ENCODE measurements at regions not wholly inside any gene's neighbourhood (a gene's known extent, or its start where the extent isn't known, plus 50 kb on each side); places are given as distances from the start of the nearest gene placed in this dataset.

DNA sequence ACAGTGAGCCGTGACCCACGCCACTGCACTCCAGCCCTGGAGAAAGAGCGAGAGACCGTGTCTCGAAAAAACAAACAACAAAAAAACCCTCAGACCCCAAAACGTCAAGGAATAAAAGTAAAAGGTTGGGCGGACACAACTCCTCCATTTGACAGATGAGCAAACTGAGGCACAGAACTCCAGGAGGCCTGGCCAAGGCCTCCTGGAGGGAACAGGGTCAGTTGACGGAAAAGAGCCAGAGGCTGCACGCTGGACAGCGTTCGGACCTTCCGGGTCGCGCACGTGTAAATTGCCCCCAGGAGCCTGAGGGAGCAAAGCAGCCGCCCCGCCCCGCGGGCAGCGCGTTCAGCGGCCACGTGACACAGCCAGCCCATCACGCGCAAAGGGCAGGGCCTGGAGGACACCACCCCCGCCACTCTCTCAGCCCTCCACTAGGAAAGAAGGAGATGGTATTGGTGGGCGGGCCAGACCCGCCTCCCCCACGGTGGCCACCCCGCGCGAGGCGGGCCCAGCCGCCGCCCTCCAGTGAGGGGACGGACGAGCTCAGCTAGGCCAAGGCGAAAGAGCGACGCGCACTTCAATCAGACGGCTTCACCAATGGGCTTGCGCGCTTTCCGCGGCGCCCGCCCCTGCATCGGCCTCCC, 81.5 kb downstream of the PTPDC1 start (continued):
- TF ChIP-seq ZNF549 (tag by site-specific recombination; IDR thresholded peaks at IDR 0.05) (no peak), ZNF292 (tag by site-specific recombination; IDR thresholded peaks at IDR 0.05; ENCODE audit: borderline replicate concordance, low read depth) (no peak), ZNF202 (tag by site-specific recombination; IDR thresholded peaks at IDR 0.05; ENCODE audit: borderline replicate concordance) (no peak), ZNF214 (tag by site-specific recombination; IDR thresholded peaks at IDR 0.05; ENCODE audit: borderline replicate concordance) (no peak), ZNF560 (tag by site-specific recombination; IDR thresholded peaks at IDR 0.05; ENCODE audit: borderline replicate concordance) (no peak), ZNF132 (tag by site-specific recombination; IDR thresholded peaks at IDR 0.05; ENCODE audit: borderline replicate concordance) (no peak), ZBTB8A (tag by site-specific recombination; IDR thresholded peaks at IDR 0.05) (peak; percentile 73), ZFP37 (tag by site-specific recombination; IDR thresholded peaks at IDR 0.05) (no peak), ZNF558 (tag by site-specific recombination; IDR thresholded peaks at IDR 0.05) (no peak), ZNF140 (tag by site-specific recombination; IDR thresholded peaks at IDR 0.05) (no peak), ZNF335 (tag by site-specific recombination; conservative IDR thresholded peaks at IDR 0.05) (peak; percentile 40; the same call in 1 of the 2 replicates), ZNF48 (tag by site-specific recombination; IDR thresholded peaks at IDR 0.05) (no peak), ZBTB17 (tag by site-specific recombination; IDR thresholded peaks at IDR 0.05) (no peak), ZNF423 (tag by site-specific recombination; IDR thresholded peaks at IDR 0.05) (no peak), ZNF211 (tag by site-specific recombination; IDR thresholded peaks at IDR 0.05; ENCODE audit: low read depth) (no peak), ZNF473 (tag by site-specific recombination; IDR thresholded peaks at IDR 0.05) (no peak), EGR2 (tag by site-specific recombination; IDR thresholded peaks at IDR 0.05; ENCODE audit: low read depth) (peak; percentile 51; the same call in 1 of the 2 replicates), ZNF514 (tag by site-specific recombination; IDR thresholded peaks at IDR 0.05) (no peak), ZNF223 (tag by site-specific recombination; IDR thresholded peaks at IDR 0.05) (no peak), ZNF133 (tag by site-specific recombination; IDR thresholded peaks at IDR 0.05) (no peak), ZNF626 (tag by site-specific recombination; IDR thresholded peaks at IDR 0.05) (no peak), ZNF433 (tag by site-specific recombination; IDR thresholded peaks at IDR 0.05; ENCODE audit: low read depth) (no peak), OVOL3 (tag by site-specific recombination; IDR thresholded peaks at IDR 0.05) (no peak), ZNF324 (tag by site-specific recombination; IDR thresholded peaks at IDR 0.05) (no peak), GLIS1 (tag by site-specific recombination; IDR thresholded peaks at IDR 0.05) (peak; percentile 81), ZXDB (tag by site-specific recombination; IDR thresholded peaks at IDR 0.05) (peak; percentile 56; the same call in 1 of the 2 replicates), ZBTB7A (tag by site-specific recombination; IDR thresholded peaks at IDR 0.05; ENCODE audit: low read depth) (no peak), ZBTB20 (tag by site-specific recombination; IDR thresholded peaks at IDR 0.05) (no peak), ZNF658 (tag by site-specific recombination; IDR thresholded peaks at IDR 0.05) (no peak)
- TF ChIP-seq, protein P1, sequence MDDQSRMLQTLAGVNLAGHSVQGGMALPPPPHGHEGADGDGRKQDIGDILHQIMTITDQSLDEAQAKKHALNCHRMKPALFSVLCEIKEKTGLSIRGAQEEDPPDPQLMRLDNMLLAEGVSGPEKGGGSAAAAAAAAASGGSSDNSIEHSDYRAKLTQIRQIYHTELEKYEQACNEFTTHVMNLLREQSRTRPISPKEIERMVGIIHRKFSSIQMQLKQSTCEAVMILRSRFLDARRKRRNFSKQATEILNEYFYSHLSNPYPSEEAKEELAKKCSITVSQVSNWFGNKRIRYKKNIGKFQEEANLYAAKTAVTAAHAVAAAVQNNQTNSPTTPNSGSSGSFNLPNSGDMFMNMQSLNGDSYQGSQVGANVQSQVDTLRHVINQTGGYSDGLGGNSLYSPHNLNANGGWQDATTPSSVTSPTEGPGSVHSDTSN (CRISPR knock-in tag; IDR thresholded peaks at IDR 0.05): peak; percentile 98
- TF ChIP-seq, protein P2, sequence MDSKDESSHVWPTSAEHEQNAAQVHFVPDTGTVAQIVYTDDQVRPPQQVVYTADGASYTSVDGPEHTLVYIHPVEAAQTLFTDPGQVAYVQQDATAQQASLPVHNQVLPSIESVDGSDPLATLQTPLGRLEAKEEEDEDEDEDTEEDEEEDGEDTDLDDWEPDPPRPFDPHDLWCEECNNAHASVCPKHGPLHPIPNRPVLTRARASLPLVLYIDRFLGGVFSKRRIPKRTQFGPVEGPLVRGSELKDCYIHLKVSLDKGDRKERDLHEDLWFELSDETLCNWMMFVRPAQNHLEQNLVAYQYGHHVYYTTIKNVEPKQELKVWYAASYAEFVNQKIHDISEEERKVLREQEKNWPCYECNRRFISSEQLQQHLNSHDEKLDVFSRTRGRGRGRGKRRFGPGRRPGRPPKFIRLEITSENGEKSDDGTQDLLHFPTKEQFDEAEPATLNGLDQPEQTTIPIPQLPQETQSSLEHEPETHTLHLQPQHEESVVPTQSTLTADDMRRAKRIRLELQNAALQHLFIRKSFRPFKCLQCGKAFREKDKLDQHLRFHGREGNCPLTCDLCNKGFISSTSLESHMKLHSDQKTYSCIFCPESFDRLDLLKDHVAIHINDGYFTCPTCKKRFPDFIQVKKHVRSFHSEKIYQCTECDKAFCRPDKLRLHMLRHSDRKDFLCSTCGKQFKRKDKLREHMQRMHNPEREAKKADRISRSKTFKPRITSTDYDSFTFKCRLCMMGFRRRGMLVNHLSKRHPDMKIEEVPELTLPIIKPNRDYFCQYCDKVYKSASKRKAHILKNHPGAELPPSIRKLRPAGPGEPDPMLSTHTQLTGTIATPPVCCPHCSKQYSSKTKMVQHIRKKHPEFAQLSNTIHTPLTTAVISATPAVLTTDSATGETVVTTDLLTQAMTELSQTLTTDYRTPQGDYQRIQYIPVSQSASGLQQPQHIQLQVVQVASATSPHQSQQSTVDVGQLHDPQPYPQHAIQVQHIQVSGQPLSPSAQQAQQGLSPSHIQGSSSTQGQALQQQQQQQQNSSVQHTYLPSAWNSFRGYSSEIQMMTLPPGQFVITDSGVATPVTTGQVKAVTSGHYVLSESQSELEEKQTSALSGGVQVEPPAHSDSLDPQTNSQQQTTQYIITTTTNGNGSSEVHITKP (tag by site-specific recombination; IDR thresholded peaks at IDR 0.05): peak; percentile 55
- TF ChIP-seq, protein P3, sequence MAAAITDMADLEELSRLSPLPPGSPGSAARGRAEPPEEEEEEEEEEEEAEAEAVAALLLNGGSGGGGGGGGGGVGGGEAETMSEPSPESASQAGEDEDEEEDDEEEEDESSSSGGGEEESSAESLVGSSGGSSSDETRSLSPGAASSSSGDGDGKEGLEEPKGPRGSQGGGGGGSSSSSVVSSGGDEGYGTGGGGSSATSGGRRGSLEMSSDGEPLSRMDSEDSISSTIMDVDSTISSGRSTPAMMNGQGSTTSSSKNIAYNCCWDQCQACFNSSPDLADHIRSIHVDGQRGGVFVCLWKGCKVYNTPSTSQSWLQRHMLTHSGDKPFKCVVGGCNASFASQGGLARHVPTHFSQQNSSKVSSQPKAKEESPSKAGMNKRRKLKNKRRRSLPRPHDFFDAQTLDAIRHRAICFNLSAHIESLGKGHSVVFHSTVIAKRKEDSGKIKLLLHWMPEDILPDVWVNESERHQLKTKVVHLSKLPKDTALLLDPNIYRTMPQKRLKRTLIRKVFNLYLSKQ (tag by site-specific recombination; IDR thresholded peaks at IDR 0.05; ENCODE audit: borderline replicate concordance): no peak
- TF ChIP-seq, protein P4, sequence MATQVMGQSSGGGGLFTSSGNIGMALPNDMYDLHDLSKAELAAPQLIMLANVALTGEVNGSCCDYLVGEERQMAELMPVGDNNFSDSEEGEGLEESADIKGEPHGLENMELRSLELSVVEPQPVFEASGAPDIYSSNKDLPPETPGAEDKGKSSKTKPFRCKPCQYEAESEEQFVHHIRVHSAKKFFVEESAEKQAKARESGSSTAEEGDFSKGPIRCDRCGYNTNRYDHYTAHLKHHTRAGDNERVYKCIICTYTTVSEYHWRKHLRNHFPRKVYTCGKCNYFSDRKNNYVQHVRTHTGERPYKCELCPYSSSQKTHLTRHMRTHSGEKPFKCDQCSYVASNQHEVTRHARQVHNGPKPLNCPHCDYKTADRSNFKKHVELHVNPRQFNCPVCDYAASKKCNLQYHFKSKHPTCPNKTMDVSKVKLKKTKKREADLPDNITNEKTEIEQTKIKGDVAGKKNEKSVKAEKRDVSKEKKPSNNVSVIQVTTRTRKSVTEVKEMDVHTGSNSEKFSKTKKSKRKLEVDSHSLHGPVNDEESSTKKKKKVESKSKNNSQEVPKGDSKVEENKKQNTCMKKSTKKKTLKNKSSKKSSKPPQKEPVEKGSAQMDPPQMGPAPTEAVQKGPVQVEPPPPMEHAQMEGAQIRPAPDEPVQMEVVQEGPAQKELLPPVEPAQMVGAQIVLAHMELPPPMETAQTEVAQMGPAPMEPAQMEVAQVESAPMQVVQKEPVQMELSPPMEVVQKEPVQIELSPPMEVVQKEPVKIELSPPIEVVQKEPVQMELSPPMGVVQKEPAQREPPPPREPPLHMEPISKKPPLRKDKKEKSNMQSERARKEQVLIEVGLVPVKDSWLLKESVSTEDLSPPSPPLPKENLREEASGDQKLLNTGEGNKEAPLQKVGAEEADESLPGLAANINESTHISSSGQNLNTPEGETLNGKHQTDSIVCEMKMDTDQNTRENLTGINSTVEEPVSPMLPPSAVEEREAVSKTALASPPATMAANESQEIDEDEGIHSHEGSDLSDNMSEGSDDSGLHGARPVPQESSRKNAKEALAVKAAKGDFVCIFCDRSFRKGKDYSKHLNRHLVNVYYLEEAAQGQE (tag by site-specific recombination; IDR thresholded peaks at IDR 0.05): peak; percentile 93

Measured in HEK293 (cell line).